ENCODE measurements at regions not wholly inside any gene's neighbourhood (a gene's known extent, or its start where the extent isn't known, plus 50 kb on each side); places are given as distances from the start of the nearest gene placed in this dataset.
"Not testable (repeated sequence)": the region's sequence is repeated elsewhere in the genome, so short reads cannot be mapped to it uniquely, and the experiment has no call there.

DNA sequence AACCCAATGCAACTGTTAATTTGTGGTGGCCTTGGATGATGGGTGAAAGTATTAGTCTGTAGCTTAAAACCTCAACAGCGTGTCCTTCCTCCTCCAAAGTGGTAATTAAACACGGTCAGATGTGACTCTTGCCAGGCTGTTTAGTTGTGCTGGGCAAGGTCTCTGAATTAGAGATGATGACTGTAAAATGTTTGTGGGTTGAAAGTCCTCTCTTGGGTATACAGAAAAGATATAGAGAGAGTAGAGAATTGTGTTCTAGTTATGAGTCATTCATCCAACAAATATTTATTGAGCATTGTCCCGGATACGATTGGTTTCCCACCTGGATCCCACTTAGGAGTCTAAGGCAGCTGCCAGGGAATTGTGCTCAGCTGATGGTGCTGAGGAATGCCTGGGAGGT is 343.7 kb downstream of the NPIPA7 start:
- TF ChIP-seq, protein P1, sequence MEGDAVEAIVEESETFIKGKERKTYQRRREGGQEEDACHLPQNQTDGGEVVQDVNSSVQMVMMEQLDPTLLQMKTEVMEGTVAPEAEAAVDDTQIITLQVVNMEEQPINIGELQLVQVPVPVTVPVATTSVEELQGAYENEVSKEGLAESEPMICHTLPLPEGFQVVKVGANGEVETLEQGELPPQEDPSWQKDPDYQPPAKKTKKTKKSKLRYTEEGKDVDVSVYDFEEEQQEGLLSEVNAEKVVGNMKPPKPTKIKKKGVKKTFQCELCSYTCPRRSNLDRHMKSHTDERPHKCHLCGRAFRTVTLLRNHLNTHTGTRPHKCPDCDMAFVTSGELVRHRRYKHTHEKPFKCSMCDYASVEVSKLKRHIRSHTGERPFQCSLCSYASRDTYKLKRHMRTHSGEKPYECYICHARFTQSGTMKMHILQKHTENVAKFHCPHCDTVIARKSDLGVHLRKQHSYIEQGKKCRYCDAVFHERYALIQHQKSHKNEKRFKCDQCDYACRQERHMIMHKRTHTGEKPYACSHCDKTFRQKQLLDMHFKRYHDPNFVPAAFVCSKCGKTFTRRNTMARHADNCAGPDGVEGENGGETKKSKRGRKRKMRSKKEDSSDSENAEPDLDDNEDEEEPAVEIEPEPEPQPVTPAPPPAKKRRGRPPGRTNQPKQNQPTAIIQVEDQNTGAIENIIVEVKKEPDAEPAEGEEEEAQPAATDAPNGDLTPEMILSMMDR (IDR thresholded peaks at IDR 0.05 in 8 of 11, conservative IDR thresholded peaks at IDR 0.05 in 3 of 11), result not testable (repeated sequence)
- not testable (repeated sequence) for TF ChIP-seq POLR2AphosphoS5 (IDR thresholded peaks at IDR 0.05)
